ENCODE measurements at regions not wholly inside any gene's neighbourhood (a gene's known extent, or its start where the extent isn't known, plus 50 kb on each side); places are given as distances from the start of the nearest gene placed in this dataset.
"Not testable (repeated sequence)": the region's sequence is repeated elsewhere in the genome, so short reads cannot be mapped to it uniquely, and the experiment has no call there.

DNA sequence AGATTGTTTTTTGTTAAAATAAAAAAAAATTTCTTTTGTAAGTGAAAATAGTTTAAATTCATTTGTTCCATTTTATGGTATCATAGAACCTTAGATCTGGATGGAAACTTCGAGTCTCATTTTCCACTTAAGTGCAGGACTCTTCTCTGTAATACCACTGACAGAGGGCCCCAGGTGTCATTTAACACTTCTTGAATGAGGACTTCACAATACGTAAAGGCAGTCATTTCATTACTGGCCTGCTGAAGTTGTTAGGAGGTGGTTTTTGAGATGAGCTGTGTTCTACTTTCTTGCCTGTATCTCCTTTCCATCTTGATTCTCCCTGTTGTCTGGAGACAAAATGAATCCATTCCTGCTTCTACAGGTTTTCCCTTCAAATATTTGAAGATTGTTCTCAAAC, 455.3 kb downstream of the DMRT2 start:
- no peak for FAIRE-seq

DNA sequence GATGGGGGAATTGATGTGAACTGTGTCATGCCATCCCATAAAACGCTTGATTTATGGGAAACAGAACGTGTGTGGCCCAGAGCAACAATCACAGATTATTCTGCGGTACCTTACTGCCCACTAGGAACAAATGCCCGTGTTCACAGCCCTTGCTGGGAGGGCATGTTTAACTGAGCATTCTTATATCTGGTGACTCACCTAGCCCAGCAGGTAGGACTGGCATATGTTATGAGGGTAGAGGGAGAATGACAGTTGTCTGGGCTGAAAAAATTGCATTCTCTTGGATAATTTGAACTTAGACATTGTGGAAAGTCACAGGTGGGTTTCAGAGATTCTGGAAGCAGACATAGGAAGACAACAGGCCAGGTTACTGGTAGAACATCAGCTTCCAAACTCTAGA, 460.6 kb downstream of the DMRT2 start:
- FAIRE-seq = no peak

DNA sequence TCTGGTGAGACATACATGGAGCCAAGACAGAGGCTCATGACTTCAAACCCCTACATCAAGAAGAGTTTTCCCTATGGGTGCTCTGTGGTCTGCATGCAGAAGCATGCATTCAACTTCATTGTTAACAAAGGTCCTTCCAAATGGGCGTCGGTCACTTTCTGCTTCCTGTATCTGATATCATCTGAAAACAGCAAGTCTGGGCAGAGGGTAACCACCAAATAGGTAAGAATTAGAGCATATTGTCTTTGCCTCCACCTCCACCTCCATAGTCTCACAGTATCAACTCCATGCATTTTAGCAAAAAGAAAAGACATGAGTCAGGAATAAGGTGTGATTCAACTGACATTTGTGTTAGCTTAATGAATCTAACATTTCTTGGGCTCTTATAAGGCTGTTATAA, 462.9 kb downstream of the DMRT2 start:
- FAIRE-seq = no peak

DNA sequence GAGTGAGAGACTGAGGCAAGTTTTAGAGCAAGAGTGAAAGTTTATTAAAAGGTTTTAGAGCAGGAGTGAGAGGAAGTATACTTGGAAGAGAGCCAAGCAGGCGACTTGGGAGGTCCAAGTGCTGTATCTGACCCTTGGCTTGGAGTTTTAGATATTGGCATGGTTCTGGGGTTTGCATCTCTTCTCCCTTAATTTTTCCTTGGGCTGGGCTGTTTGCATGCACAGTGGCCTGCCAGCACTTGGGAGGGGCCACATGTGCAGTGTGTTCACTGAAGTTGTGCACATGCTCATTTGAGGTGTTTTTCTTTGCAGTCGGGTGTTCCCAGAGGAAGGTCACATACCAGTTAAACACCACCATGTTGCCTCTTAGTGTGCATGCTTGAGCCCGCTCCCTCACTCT, 464.1 kb downstream of the DMRT2 start:
- no peak for FAIRE-seq

DNA sequence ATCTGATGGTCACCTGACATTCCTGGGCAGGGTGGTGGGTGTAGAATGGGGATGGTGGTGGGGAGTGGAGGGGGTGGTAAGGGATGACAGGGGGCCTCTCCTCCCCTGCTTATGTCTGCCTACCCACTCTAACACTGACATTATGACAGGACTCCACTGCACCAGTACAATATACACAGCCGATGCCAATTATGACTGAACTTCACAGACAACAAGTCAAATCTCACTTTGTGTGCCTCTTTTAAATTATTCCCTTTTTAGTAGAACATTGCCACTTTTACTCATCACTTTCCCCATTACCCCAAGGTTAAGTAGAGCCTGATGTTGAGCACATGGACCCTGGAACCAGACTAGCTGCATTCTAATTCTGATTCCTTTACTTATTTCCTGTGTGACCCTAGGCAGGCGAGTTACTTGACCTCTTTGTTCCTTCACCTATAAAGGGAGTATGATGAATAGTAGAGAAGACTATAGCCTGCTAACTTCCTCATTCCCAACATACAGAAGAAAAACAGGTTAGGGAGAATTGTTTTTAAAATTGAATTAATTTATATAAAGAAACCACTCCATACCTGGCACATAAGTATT, 464.7 kb downstream of the DMRT2 start:
- no peak for FAIRE-seq

DNA sequence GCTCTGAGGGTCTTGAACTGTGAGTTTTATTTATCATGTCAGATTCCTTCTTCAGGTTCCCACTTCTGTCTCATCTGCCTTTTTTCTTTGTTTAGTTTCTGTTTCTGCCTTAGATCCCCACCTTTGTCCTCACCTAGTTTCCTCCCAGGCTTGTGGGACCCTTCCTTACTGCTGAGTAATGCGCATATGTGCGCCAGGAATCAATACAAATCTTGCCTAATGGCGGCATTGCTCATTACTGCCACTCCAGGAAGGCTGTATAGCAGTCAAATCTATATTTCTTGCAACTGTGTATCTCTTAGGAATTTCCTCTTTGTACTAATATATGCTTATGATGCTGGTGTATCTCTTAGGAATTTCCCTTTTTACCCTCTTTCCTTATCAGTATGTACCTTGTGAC, 465.4 kb downstream of the DMRT2 start:
- no peak for FAIRE-seq

DNA sequence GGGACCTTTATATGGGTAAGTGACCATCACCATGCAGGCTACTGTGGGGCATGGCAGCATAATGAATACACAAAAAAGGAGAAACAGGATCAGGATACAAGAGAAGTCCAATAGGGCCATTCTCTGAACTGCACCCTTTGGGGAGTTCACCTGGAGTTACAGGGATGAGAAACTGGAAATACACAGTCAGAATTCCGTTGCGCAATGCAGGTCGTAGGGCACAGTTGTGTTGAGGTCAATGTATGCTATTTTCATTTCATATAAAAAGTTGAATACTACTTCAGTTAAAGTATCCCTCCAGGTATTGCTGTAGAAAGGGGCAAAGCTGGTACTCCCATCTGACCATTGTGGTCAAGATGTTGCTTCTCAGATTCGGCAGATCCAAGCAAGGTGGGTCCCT, 471.4 kb downstream of the DMRT2 start:
- FAIRE-seq = no peak

DNA sequence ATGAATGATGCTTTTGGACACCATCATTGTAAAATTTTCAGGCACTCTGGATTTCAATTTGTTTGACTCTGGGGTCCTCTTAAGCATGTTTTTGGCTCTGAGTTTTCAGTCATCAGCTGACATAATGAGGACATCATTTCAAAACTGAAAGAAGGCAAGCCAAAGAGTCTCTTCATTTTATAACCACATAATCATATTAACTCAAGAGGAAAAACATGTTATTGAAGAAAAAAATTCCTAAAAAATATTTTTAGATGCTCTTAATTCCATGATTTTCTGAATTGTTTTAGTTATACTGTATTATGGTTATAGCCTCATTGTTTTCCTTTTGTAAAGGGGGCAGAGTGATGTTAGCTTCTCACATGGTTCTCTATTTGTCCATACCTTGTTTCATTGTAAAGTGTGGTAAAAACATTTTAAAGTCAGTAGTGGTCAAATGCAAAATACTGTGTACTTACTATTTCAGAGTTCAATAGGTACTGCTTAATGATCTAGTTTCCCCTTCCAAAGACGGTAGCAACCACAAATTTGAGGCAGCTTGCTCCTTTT, 472.1 kb downstream of the DMRT2 start:
- FAIRE-seq = no peak

DNA sequence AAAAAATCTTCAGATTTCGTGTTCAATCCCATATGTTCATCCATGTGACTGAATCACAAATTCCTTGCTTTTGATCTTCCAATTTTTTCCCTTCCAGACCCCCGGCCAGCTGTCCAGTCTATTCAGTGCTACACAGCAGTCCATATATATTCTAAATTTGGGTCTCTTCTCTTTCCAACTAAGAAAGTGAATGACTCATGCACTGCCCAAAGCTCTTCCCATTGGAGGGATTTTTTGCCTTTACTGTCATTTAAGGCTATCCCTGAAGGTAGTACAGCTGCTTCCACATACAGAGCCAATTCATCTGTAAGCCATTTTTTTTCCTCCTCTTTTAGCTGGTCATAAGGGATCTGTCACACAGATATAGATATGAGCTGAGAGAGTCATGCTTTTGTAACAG, 478.3 kb downstream of the DMRT2 start:
- no peak for FAIRE-seq

DNA sequence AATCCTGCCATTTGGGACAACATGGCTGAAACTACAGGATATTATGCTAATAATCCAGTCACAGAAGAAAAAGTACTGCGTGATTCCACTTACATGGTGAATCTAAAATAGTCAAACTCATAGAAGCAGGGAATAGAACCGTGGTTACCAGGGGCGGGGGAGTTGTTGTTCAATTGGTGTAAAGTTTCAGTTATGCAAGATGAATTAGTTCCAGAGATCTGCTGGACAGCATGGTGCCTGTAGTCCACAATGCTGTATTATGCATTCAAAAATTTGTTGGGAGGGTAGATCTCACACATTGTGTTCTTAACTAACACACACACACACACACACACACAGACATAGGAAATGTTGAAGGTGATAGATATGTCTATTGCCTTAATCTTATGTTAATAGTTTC, 480.5 kb downstream of the DMRT2 start:
- FAIRE-seq = no peak

DNA sequence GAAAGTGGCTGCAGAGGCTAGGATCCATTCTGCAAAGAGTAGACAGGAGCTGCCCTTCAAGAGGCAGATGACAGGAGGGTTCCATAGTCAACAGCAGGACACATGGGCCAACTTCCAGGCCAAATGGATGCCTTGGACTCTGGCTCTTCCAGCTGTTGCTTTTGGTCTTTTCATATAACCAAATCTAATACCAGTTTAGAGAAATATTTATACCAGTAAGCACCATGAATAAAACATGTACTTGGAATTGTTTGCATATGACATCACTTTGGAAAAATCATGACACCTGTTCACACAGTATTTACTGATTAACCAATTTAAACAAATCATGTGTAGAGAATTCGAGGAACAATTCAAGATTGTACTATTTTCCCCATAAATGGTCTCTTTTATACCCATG, 481.3 kb downstream of the DMRT2 start:
- no peak for FAIRE-seq

DNA sequence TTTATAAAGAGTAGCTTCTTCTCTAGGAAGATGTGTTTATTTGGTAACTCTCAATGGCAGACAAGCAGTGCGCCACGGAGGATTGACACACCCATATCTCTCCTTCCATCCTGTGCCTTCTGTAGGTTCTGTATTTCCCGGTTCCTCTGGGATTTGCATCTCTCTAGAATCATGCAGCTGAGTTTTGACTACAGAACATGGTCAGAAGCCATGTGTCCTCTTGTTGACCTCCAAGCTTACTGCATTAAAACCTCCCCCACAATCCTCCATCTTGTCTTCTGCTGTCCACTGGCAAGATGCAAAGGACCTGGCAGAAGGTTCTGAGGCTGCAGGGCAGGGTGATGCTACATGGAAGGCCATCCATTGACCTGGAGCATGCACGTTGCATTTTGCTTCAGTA, 482.0 kb downstream of the DMRT2 start:
- FAIRE-seq = no peak

DNA sequence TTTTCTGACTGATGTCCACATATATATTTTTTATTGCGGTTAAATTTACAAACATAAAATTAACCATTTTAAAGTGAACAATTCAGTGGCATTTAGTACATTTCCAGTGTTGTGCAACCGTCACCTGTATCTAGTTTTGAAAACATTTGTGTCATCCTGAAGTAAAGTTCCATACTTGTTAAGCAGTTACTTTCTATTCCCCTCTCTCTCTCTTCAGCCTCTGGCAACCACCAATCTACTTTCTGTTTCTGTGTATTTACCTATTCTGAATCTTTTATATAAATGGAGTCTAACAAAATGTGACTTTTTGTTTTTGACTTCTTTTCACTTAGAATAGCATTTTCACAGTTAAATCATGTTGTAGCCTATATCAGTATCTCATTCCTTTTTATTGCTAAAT, 480.1 kb upstream of the SMARCA2 start:
- FAIRE-seq = no peak

DNA sequence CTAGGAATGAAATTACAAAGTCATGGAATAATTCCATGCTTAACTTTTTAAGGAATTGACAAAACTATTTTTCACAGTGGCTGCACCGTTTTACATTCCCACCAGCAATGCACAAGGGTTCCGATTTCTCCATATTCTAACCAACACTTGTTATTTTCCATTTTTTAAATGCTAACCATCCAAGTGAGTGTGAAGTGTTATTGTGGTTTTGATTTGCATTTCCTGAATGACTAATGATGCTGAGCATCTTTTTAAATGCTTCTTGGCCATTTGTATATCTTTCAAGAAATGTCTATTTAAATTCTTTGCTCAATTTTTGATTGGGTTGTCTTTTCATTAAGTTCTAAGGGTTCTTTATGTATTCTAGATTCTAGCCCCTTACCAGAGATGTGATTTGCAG, 479.5 kb upstream of the SMARCA2 start:
- FAIRE-seq = no peak

DNA sequence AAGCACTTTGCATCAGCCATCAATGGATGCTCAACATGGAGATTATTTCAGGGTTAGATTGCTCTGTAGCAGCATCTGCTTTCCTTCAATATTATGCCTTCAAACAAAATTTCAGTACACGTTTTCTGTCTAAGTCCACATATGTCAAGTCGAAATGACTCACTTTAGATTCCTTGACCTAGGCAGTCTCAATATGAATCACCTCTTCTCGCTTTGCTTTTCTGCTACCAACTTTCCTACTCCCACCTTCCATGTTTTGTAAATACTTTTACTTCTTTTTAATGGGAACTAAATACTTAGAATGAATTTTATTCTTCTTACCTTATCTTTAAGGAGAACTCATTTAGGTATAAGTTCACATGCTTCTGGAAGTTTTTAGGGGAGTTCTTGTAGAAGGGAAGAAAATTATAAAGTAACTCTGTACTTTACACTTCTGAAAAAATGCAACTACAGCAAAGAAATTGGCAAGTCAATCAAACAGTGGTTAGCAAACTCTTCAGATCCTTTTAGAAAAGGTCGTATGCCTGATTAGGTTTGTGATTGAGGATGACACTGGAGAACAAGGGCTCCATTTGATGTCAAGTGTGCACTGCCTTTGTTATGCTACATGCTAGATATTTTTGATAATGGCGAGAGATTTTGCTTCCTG, 478.5 kb upstream of the SMARCA2 start:
- FAIRE-seq = no peak

DNA sequence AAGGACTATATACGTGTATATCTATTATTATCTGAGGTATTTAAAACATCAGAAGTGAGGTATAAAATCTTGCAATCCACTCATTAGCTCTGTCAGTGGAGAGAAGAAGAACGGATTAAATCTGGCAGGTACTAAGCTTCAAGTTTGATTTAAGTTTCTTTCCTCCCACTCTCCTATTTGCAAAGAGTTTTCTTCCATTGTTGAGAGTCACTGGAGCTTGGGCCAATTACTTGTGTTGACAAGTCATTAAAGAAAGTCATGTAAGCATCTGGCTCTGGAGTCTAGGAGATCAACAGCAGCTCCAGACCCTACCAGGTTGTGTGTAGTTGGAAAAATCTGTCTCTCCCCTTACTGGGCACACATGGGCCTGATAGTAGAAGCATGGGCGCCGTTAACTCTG, 476.8 kb upstream of the SMARCA2 start:
- FAIRE-seq = no peak

DNA sequence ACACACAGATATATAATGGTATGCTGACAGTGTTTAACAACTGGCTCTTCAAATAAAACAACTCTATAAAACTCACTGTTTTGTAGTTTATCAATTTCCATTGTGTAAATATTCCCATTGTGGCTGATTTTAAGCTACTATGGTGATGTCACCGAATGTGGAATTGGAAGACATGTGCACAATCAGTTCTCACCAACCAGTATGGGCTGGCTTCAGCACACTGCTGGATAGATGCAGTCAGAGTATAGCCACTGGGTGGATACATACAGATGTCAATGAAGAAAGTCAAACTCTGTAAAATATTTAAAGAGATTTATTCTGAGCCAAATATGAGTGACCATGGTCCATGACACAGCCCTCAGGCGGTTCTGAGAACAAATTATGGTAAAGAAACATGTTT, 475.9 kb upstream of the SMARCA2 start:
- no peak for FAIRE-seq

DNA sequence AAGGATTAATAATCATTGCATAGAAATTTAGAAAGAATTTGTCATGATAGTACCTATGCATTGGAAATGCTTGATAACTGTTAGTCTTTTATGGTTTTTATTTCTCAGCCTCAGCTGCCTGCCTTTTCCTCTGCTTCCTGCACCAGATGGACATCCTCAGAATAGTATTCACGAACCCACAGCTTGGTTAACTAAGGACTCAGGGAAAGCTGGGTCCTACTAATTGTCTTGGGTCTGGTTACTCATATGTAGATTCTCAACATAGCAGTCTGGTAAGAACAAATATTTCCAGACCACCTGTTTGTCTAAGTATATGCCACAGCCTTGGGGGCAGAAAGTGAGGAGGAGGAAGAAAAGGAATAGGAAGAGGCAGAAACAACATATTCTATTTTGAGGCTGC, 464.5 kb upstream of the SMARCA2 start:
- no peak for FAIRE-seq

DNA sequence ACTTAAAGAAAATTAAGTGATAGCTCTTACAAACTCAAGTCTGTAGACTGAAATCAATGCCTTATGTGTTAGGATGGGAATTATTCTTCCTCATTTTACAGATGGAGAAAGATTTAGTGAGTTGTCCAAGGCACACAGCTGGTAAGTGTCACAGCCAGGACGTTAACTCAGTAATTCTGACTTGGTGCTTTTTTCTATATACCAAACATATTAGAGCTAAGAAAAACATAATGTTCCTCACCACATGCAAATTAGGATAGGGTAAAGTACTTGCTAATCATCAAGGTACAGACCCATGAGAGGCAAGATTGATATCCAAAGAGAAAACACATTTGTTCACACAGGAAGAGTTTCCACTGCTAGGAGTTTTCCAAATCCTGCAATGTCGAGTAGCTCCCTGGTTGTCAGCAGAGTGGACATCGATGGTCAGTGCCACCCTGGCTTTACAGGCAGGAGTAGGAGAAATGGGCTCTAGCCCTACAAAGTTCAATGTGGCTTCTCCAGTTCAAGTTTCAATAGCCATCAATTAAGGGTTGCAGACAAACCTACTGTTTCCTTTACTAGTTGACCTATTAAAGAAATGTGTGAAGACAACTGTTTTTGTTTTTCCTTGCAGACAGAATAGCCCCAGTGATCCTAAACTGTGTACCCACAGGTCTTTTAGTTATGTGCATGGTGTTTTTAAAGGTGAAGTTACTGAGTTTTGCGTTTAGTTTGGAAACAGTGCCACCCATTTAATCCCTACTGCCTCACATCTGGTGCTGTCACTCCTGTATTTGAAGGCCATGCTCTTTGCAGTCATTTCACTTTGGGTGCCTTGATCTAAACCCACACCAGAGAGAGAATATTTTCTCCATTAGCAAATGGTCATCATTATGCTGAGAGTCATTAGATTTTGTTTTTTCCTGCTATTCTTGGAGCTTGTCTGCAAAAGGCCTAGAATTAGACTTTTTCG, 460.8 kb upstream of the SMARCA2 start:
- FAIRE-seq = no peak

DNA sequence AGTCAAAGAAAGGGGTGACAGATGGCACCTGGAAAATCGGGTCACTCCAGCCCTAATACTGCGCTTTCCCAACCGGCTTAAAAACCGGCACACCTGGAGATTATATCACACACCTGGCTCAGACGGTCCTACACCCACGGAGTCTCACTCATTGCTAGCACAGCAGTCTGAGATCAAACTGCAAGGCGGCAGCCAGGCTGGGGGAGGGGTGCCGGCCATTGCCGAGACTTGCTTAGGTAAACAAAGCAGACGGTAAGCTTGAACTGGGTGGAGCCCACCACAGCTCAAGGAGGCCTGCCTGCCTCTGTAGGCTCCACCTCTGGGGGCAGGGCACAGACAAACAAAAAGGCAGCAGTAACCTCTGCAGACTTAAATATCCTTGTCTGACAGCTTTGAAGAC, 456.5 kb upstream of the SMARCA2 start:
- FAIRE-seq = not testable (repeated sequence)

DNA sequence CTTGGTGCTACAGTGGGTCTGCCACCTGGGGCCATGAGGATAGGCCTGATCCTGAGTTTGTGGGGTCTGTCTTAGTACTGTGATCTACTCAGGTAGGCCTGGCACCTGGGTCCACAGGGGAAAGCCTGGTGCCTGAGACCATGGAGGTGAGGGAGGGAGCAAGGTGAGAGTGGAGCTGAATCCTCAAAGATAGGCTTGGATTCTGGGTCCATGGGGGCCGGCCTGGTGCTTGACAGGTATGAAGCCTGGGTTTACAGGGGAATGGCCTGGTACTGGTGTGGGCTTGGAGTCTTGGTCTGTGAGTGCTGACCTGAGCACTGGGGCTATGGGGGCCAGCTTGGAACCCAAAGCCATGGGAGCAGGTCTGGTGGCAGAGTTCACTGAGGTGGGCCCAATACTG, 439.2 kb upstream of the SMARCA2 start:
- FAIRE-seq = no peak

DNA sequence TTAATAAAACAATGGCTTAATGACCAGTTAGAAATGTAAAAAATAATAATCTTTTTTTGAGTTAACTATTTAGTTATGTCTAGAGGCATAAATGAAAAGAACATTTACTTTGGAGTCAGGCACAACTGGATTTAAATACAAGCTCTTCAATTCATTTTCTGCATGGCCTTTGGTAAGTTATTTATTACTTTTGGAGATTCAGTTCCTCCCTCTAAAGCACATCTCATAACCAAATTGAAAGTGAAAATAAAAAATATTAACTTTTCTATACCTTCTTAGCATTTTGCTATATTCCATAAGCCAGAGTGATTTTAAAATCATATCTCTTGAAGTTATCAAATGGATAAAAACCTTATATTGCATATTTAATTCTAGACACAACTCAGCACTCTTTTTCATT, 434.9 kb upstream of the SMARCA2 start:
- no peak for FAIRE-seq

DNA sequence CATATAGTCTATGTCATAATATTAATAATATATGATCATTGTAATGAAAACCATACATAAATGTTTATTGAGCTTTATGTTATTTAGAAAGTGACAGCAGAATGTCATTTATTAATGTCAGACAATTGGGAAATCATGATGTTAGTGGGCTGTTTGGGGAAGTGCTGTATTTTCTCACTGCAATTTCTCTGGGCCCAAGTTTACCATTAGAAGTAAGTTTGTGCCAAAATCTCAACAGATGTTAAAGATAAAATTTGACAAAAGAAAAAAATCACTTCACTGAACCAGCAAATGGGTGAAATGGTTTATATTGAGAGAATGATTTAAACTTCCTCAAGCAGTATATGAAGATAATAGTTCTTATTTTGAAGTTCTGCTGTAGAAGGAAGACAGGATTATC, 433.2 kb upstream of the SMARCA2 start:
- FAIRE-seq = no peak

DNA sequence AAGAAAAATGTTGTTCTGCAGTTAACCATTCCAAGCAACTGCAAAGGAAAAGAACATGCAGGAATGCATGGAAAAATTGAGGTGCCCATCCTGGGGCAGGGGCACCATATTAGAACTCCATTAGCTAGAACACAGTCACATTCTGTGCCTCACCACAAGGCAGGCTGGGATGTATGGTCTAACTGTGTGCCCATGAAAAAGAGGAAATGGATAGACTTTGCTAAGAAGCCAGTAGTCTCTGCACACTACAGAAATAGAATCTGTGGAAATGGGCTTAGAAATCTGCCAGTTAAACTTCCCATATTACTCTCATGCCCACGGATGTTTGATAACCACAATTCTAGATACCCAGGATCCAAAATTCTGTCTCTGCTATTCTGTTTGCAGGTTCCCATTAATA, 423.8 kb upstream of the SMARCA2 start:
- FAIRE-seq = no peak

All from islet of Langerhans (tissue), 1 donor.